ENCODE measurements at regions not wholly inside any gene's neighbourhood (a gene's known extent, or its start where the extent isn't known, plus 50 kb on each side); places are given as distances from the start of the nearest gene placed in this dataset.

DNA sequence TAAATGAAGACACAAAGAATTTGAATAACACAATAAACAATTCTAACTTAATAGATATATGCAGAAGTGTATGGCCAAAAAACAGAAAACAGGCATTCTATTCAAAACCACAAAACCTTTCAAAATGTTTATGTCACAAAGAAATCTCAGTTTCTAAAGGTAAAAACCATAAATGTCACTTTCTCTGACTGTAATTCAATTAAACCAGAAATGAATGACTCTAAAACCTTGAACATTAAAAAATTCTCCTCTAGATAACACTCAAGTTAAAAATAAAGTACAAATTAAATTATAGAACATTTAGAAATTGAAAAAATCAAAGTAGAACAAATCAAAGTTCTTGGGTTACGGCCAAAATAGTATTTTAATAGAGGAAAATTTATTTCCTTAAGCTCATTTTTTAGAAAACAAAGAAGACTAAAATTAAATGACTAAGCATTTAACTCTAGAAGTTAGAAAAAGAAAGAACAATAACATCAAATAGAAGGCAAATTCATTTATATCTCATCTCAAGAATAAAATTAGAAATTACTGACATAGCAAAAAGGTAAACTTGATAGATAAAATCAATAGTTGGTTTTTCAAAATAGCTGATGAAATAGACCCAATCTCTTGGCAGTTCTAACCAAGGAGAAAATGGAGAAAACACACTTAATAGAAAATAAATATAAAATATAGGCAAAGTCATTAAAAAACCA is 198.8 kb downstream of the TEX36 start:
- TF ChIP-seq, protein P1, sequence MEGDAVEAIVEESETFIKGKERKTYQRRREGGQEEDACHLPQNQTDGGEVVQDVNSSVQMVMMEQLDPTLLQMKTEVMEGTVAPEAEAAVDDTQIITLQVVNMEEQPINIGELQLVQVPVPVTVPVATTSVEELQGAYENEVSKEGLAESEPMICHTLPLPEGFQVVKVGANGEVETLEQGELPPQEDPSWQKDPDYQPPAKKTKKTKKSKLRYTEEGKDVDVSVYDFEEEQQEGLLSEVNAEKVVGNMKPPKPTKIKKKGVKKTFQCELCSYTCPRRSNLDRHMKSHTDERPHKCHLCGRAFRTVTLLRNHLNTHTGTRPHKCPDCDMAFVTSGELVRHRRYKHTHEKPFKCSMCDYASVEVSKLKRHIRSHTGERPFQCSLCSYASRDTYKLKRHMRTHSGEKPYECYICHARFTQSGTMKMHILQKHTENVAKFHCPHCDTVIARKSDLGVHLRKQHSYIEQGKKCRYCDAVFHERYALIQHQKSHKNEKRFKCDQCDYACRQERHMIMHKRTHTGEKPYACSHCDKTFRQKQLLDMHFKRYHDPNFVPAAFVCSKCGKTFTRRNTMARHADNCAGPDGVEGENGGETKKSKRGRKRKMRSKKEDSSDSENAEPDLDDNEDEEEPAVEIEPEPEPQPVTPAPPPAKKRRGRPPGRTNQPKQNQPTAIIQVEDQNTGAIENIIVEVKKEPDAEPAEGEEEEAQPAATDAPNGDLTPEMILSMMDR (IDR thresholded peaks at IDR 0.05; ENCODE audit: low read depth, low read length) = no peak
- no peak overlapping the region for H3K4me3 ChIP-seq (replicated peaks in 1 of 2; ENCODE audit: low read depth in 2 of 2, low read length in 2 of 2)
- DNase-seq (ENCODE audit: low read depth in 2 of 2) = no peak

DNA sequence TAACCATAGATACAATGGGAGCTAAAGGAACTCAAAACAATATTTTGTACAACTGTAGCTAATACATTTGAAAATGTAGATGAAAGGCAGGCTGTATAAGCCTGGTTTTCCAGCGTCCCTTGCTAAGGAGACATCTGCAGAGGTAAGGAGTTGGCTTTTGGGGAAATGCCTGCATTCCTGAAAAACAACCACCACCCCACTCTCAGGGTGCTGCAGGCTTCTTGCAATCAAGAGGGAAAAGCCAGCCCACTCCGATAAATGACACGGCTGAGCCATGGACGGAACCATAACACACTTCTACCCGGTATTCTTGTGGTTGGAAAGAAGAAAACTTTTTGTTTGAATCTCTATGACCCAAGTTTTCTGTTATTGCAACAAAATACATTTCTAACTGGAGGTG is 200.3 kb downstream of the TEX36 start:
- TF ChIP-seq, protein P1 (IDR thresholded peaks at IDR 0.05; ENCODE audit: low read depth, low read length) = no peak

GRCh38 chr10:125482108-125482507 is 200.9 kb downstream of the TEX36 start:
- TF ChIP-seq, protein P1 (IDR thresholded peaks at IDR 0.05; ENCODE audit: low read depth, low read length) = no peak
- DNase-seq (ENCODE audit: low read depth in 2 of 2) = no peak
- H3K4me3 ChIP-seq (replicated peaks in 1 of 2; ENCODE audit: low read depth in 2 of 2, low read length in 2 of 2) = no peak overlapping the region

More for the DNA sequence above, 200.3 kb downstream of the TEX36 start:
- no peak for DNase-seq (ENCODE audit: low read depth in 2 of 2)
- no peak overlapping the region for H3K4me3 ChIP-seq (replicated peaks in 1 of 2; ENCODE audit: low read depth in 2 of 2, low read length in 2 of 2)

GRCh38 chr10:125479059-125479458 is 203.9 kb downstream of the TEX36 start:
- peak in 1 of 2 donors; percentile 1 for DNase-seq (ENCODE audit: low read depth in 2 of 2)
- TF ChIP-seq, protein P1 (IDR thresholded peaks at IDR 0.05; ENCODE audit: low read depth, low read length) = no peak
- H3K4me3 ChIP-seq (replicated peaks in 1 of 2; ENCODE audit: low read depth in 2 of 2, low read length in 2 of 2) = no peak overlapping the region

DNA sequence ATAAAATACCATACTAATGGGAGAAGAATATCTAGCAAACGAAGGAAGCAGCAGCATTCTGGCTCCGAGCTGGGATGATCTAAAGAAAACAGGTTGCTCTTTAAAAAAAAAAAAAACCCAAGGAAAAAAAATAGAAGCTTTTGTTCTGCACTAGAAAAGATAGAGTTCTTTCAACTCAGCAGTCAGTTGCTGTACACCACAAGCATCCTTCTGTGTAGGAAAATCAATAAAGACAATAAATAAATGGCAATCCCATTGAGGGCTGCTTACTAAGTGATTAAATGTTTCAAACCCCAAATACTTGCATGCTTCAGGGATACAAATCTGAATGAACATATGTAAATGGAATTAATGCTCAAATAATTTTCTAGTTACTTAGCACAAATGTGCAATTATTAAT is 207.1 kb downstream of the TEX36 start:
- no peak overlapping the region for H3K4me3 ChIP-seq (replicated peaks in 1 of 2; ENCODE audit: low read depth in 2 of 2, low read length in 2 of 2)
- TF ChIP-seq, protein P1 (IDR thresholded peaks at IDR 0.05; ENCODE audit: low read depth, low read length) = no peak

DNA sequence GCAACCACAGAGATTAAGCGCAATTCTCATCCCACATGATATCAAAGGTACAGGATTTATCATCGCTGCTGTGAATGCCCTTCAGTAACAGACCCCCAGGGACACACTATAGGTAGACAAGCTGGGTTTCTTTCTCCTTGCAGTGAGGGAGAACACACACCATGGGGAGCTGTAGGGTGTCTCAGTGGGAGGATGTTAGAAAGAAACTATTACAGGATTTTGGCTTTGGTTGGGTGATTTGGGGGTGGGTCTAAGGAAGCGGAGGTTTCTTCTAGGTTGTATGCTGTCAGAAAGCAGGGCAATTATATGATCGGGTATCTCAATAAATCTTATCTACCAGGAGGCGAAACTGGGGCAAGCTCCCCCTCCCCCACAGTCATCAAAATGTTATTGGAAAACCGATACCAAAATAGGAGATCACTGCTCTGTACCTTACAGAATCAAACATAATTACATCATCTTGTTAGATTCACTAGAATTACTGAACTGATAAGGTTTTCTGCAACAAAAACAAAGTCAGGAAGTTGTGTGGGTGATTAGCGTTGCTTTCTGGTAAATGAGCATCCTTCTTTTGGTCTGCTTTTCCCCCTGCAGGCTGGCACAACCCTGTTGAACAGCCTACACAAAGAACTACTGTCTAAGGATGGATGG is 209.7 kb downstream of the TEX36 start:
- TF ChIP-seq, protein P1 (IDR thresholded peaks at IDR 0.05; ENCODE audit: low read depth, low read length) = no peak
- H3K4me3 ChIP-seq (replicated peaks in 1 of 2; ENCODE audit: low read depth in 2 of 2, low read length in 2 of 2) = no peak overlapping the region
- no peak for DNase-seq (ENCODE audit: low read depth in 2 of 2)

More for the DNA sequence above, 207.1 kb downstream of the TEX36 start:
- DNase-seq (ENCODE audit: low read depth in 2 of 2) = no peak

All from cardiac fibroblast (primary cell).